Naive thymus-derived CD4-positive, alpha-beta T cell (primary cell): ENCODE measurements at regions not wholly inside any gene's neighbourhood (a gene's known extent, or its start where the extent isn't known, plus 50 kb on each side); places are given as distances from the start of the nearest gene placed in this dataset.

Experiments used
- ATAC-seq: fragments of 150-1000 bp; cut with Tn5 transposase; 2 replicates; pipeline ENCODE4 v1.10.0; 2021; ENCODE audit warnings: mild to moderate bottlenecking, moderate library complexity
- CTCF ChIA-PET: fragments of 350-600 bp; sonication (Branson Sonifier 250); formaldehyde crosslinking; loops from one replicate; lab custom pipeline; 2021; ENCODE audit warnings: antibody characterized with exemption; lab: Charles Lee
- POLR2A ChIA-PET: fragments of 350-600 bp; sonication (Branson Sonifier 250); formaldehyde crosslinking; loops from one replicate; lab custom pipeline; 2021; ENCODE audit warnings: antibody characterized with exemption, inconsistent platforms; lab: Charles Lee
- DNase-seq, 9 donors: peaks; one replicate each; pipeline versions ENCODE4 v3.0.0 to v3.0.0-alpha.2; 2020 to 2022; ENCODE audit warnings: mixed read lengths in 1 of 9
- H3K27ac ChIP-seq: one replicate; pipeline ENCODE4 v1.7.0; 2013; ENCODE audit warnings: mild to moderate bottlenecking, low read depth, low read length, moderate library complexity
- H3K27me3 ChIP-seq, 2 donors: one replicate each; pipeline ENCODE4 v1.7.0; 2013; ENCODE audit warnings: low read length in 2 of 2, mild to moderate bottlenecking in 2 of 2, moderate library complexity in 2 of 2; ENCODE audit not compliant: control insufficient read depth in 2 of 2, insufficient read depth in 2 of 2
- H3K36me3 ChIP-seq, 3 experiments: 1 replicate in 2 of 3; 2 replicates in 1 of 3; pipeline ENCODE4 v1.7.0; 2013; ENCODE audit warnings: low read length in 3 of 3, mild to moderate bottlenecking in 3 of 3, moderate library complexity in 1 of 3; ENCODE audit not compliant: insufficient read depth in 3 of 3, control insufficient read depth in 2 of 3
- H3K4me1 ChIP-seq, 2 donors: one replicate each; pipeline ENCODE4 v1.7.0; 2013; ENCODE audit warnings: low read length in 2 of 2, mild to moderate bottlenecking in 2 of 2, moderate library complexity in 1 of 2; ENCODE audit not compliant: control insufficient read depth in 2 of 2, insufficient read depth in 2 of 2
- H3K4me3 ChIP-seq: 2 replicates; pipeline ENCODE4 v1.7.0; 2013; ENCODE audit warnings: mild to moderate bottlenecking, low read length
- H3K9me3 ChIP-seq, 3 experiments: 1 replicate in 2 of 3; 2 replicates in 1 of 3; pipeline ENCODE4 v1.7.0; 2013; ENCODE audit warnings: low read length in 3 of 3; ENCODE audit not compliant: control insufficient read depth in 2 of 3
- H3K27ac Mint-ChIP-seq, 9 donors: one replicate each; pipeline ENCODE4 v1.8.0; 2020 to 2022; ENCODE audit warnings: mixed read lengths in 9 of 9, mild to moderate bottlenecking in 8 of 9, moderate library complexity in 5 of 9, inconsistent platforms in 2 of 9
- H3K27me3 Mint-ChIP-seq, 5 donors: one replicate each; pipeline ENCODE4 v1.8.0; 2021 to 2022; ENCODE audit warnings: mixed read lengths in 5 of 5, mild to moderate bottlenecking in 1 of 5
- H3K36me3 Mint-ChIP-seq, 5 donors: one replicate each; pipeline ENCODE4 v1.8.0; 2020 to 2022; ENCODE audit warnings: mixed read lengths in 5 of 5, mild to moderate bottlenecking in 3 of 5, inconsistent platforms in 1 of 5
- H3K4me1 Mint-ChIP-seq, 7 donors: one replicate each; pipeline ENCODE4 v1.8.0; 2020 to 2022; ENCODE audit warnings: mixed read lengths in 7 of 7, mild to moderate bottlenecking in 3 of 7, inconsistent platforms in 1 of 7
- H3K4me3 Mint-ChIP-seq, 10 donors: one replicate each; pipeline ENCODE4 v1.8.0; 2020 to 2022; ENCODE audit warnings: mild to moderate bottlenecking in 10 of 10, mixed read lengths in 10 of 10, moderate library complexity in 6 of 10, inconsistent platforms in 2 of 10
- H3K9me3 Mint-ChIP-seq, 11 donors: one replicate each; pipeline ENCODE4 v1.8.0; 2020 to 2022; ENCODE audit warnings: mixed read lengths in 11 of 11, mild to moderate bottlenecking in 4 of 11, inconsistent platforms in 1 of 11, moderate library complexity in 1 of 11
- intact Hi-C, 2 donors: fragments of 100-400 bp; cut with micrococcal nuclease; formaldehyde crosslinking; loops; one replicate each; pipeline ENCODE4 v1.15.1; 2023

- no peak overlapping the region for H3K4me3 ChIP-seq
- peaks cover 0 to 14% of the 10 kb centered on the region in 2 donors for H3K4me1 ChIP-seq
- Mint-ChIP-seq H3K27me3 (no peaks in the 10 kb centered on the region), H3K9me3 (peaks cover 0 to 14% (median 0%) of the 10 kb centered on the region in 11 donors), H3K27ac (peak overlapping the region; percentile 5 to 89 (median 79)), H3K36me3 (peaks cover 0 to 24% (median 3%) of the 10 kb centered on the region in 5 donors), H3K4me3 (peak overlapping the region in 7 of 10 donors; percentile 1 to 69 (median 42)), H3K4me1 (peaks cover 7 to 30% (median 29%) of the 10 kb centered on the region in 7 donors)
- ChIA-PET CTCF (no interaction called here), POLR2A (interaction anchor here (0.6 kb wide), 1 partner anchor 363 kb away, joined by 4 read pairs; no protein-coding TSS in a partner anchor)
- H3K9me3 ChIP-seq: no peaks in the 10 kb centered on the region
- intact Hi-C loops: loop anchor here (1.0 to 5.0 kb wide), 5 partner anchors 23 to 646 kb away; partner anchors contain the start of gene MLLT3 (in 1 of the 2)
- H3K36me3 ChIP-seq: no peaks in the 10 kb centered on the region
- peak in 8 of 9 donors; percentile 20 to 58 (median 39) for DNase-seq
- ATAC-seq: peak; percentile 63
- no peak overlapping the region for H3K27ac ChIP-seq
- H3K27me3 ChIP-seq: no peaks in the 10 kb centered on the region
Observed at GRCh38 chr9:19976226-19976625, 187.4 kb upstream of the SLC24A2 start.

DNA sequence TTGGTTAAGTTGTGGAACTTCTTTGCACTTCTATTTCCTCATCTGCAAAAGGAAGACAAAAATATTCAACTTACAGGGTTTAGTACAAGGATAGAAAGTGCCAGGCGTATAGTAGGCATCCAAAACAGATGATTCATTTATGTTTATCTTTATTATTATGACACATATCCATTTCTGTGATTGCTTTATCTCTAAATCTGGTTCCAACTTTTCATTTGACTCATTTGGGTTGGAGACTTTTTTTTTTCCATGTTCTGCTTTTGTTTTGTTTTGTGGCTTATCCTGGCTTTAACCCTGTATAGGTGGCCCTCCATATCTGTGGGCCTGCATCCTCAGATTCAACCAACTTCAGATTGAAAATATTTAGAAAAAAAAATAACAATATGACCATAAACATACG lies 186.7 kb upstream of the SLC24A2 start:
- H3K27me3 Mint-ChIP-seq: no peaks in the 10 kb centered on the region
- peaks cover 0 to 14% (median 0%) of the 10 kb centered on the region in 11 donors for H3K9me3 Mint-ChIP-seq
- Histone ChIP-seq H3K9me3 (no peaks in the 10 kb centered on the region), H3K4me3 (no peak overlapping the region), H3K27ac (no peak overlapping the region), H3K27me3 (no peaks in the 10 kb centered on the region), H3K36me3 (no peaks in the 10 kb centered on the region), H3K4me1 (peaks cover 0 to 14% of the 10 kb centered on the region in 2 donors)
- no peak for ATAC-seq
- H3K36me3 Mint-ChIP-seq: peaks cover 0 to 25% (median 3%) of the 10 kb centered on the region in 5 donors
- intact Hi-C loops: loop anchor here (5.0 kb wide), 2 partner anchors 42 to 232 kb away; no protein-coding TSS in a partner anchor
- CTCF ChIA-PET: no interaction called here
- no peak overlapping the region for H3K4me3 Mint-ChIP-seq
- peaks cover 7 to 30% (median 29%) of the 10 kb centered on the region in 7 donors for H3K4me1 Mint-ChIP-seq
- H3K27ac Mint-ChIP-seq: peak overlapping the region in 5 of 9 donors; percentile 29 to 85 (median 47)
- DNase-seq: no peak
- POLR2A ChIA-PET: interaction anchor here (0.6 kb wide), 1 partner anchor 363 kb away, joined by 4 read pairs; no protein-coding TSS in a partner anchor

- H3K9me3 Mint-ChIP-seq: peaks cover 0 to 6% (median 0%) of the 10 kb centered on the region in 11 donors
- ChIA-PET CTCF (interaction anchor here (0.6 to 1.0 kb wide), 2 partner anchors 55 to 972 kb away, joined by 3 to 4 read pairs; no protein-coding TSS in a partner anchor), POLR2A (no interaction called here)
- peaks cover 0 to 14% (median 6%) of the 10 kb centered on the region in 7 donors for H3K4me1 Mint-ChIP-seq
- H3K4me1 ChIP-seq: no peaks in the 10 kb centered on the region
- peaks cover 0 to 3% (median 0%) of the 10 kb centered on the region in 5 donors for H3K36me3 Mint-ChIP-seq
- H3K9me3 ChIP-seq: no peaks in the 10 kb centered on the region
- no peak overlapping the region for H3K27ac ChIP-seq
- no peaks in the 10 kb centered on the region for H3K27me3 Mint-ChIP-seq
- H3K4me3 ChIP-seq: no peak overlapping the region
- intact Hi-C loops: loop anchor here in 1 of 2 donors (5.0 kb wide), 1 partner anchor 653 kb away; the partner anchor contains the start of gene MLLT3
- H3K36me3 ChIP-seq: no peaks in the 10 kb centered on the region
- ATAC-seq (no peak), DNase-seq (no peak)
- no peak overlapping the region for H3K27ac Mint-ChIP-seq
- no peak overlapping the region for H3K4me3 Mint-ChIP-seq
- no peaks in the 10 kb centered on the region for H3K27me3 ChIP-seq
Observed at GRCh38 chr9:19969721-19970120, 180.9 kb upstream of the SLC24A2 start.

GRCh38 chr9:19967888-19968459 lies 179.1 kb upstream of the SLC24A2 start:
- Mint-ChIP-seq H3K4me1 (peaks cover 0 to 14% (median 6%) of the 10 kb centered on the region in 7 donors), H3K27ac (no peak overlapping the region), H3K36me3 (peaks cover 0 to 3% (median 0%) of the 10 kb centered on the region in 5 donors), H3K27me3 (no peaks in the 10 kb centered on the region), H3K4me3 (no peak overlapping the region), H3K9me3 (peaks cover 0 to 10% (median 0%) of the 10 kb centered on the region in 11 donors)
- Histone ChIP-seq H3K9me3 (no peaks in the 10 kb centered on the region), H3K36me3 (no peaks in the 10 kb centered on the region), H3K27ac (no peak overlapping the region), H3K27me3 (no peaks in the 10 kb centered on the region), H3K4me3 (no peak overlapping the region), H3K4me1 (no peaks in the 10 kb centered on the region)
- DNase-seq (no peak), ATAC-seq (no peak)
- intact Hi-C loops: loop anchor here in 1 of 2 donors (5.0 kb wide), 1 partner anchor 654 kb away; the partner anchor contains the start of gene MLLT3
- ChIA-PET POLR2A (no interaction called here), CTCF (interaction anchor here (0.6 kb wide), 1 partner anchor 289 kb away, joined by 3 read pairs; no protein-coding TSS in a partner anchor)

DNA sequence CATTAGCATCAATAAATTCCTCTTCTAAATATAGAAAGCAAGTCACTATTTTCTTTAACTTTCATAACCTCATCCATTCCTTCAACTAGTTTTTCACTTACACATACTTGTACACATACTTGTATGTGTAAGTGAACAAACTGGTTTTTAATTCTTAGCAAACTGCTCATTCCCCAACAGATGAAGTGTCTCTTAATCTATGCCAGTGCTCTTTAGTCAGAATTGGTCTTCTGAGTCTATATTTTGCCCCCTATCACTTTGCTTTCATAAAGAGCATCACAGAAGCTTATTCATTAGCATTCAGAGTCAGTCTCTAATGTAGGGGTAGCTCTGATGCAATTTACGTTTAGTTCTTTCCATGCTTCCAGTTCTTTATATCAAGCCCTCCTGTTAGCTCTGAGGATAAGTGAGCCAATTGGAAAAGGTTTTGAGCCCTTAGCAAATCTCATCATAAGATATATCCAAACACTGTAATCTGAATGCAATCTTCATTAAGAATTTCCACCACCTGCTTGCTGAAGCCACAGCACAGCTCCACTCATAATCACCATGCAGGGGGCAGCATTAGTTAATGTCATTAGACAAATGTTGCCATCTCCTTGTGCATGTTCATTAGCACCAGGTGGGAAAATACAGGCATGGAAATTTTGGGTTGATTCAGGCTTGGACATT lies 178.5 kb upstream of the SLC24A2 start:
- intact Hi-C loops: loop anchor here in 1 of 2 donors (5.0 kb wide), 1 partner anchor 655 kb away; the partner anchor contains the start of gene MLLT3
- Mint-ChIP-seq H3K4me3 (no peak overlapping the region), H3K36me3 (peaks cover 0 to 3% (median 0%) of the 10 kb centered on the region in 5 donors), H3K9me3 (peaks cover 0 to 10% (median 0%) of the 10 kb centered on the region in 11 donors), H3K27me3 (no peaks in the 10 kb centered on the region), H3K27ac (no peak overlapping the region), H3K4me1 (peaks cover 0 to 14% (median 6%) of the 10 kb centered on the region in 7 donors)
- DNase-seq: peak in 2 of 9 donors; percentile 5 to 9
- no peaks in the 10 kb centered on the region for H3K4me1 ChIP-seq
- no peak overlapping the region for H3K4me3 ChIP-seq
- POLR2A ChIA-PET: no interaction called here
- no peaks in the 10 kb centered on the region for H3K27me3 ChIP-seq
- H3K9me3 ChIP-seq: no peaks in the 10 kb centered on the region
- CTCF ChIA-PET: interaction anchor here (0.6 kb wide), 1 partner anchor 290 kb away, joined by 3 read pairs; no protein-coding TSS in a partner anchor
- no peak for ATAC-seq
- H3K36me3 ChIP-seq: no peaks in the 10 kb centered on the region
- H3K27ac ChIP-seq: no peak overlapping the region

- peaks cover 0 to 5% (median 2%) of the 10 kb centered on the region in 5 donors for H3K27me3 Mint-ChIP-seq
- peaks cover 0 to 14% (median 6%) of the 10 kb centered on the region in 7 donors for H3K4me1 Mint-ChIP-seq
- no peaks in the 10 kb centered on the region for H3K27me3 ChIP-seq
- no peak for ATAC-seq
- no peak overlapping the region for H3K27ac ChIP-seq
- H3K9me3 Mint-ChIP-seq: peaks cover 0 to 9% (median 2%) of the 10 kb centered on the region in 11 donors
- H3K9me3 ChIP-seq: no peaks in the 10 kb centered on the region
- H3K4me3 Mint-ChIP-seq: no peak overlapping the region
- CTCF ChIA-PET: no interaction called here
- H3K36me3 ChIP-seq: no peaks in the 10 kb centered on the region
- H3K36me3 Mint-ChIP-seq: peaks cover 0 to 2% (median 0%) of the 10 kb centered on the region in 5 donors
- DNase-seq: no peak
- no peak overlapping the region for H3K27ac Mint-ChIP-seq
- H3K4me3 ChIP-seq: no peak overlapping the region
- intact Hi-C loops: loop anchor here in 1 of 2 donors (5.0 kb wide), 1 partner anchor 657 kb away; the partner anchor contains the start of gene MLLT3
- no peaks in the 10 kb centered on the region for H3K4me1 ChIP-seq
- POLR2A ChIA-PET: interaction anchor here (1.3 kb wide), 1 partner anchor 12 kb away, joined by 5 read pairs; no protein-coding TSS in a partner anchor
Observed at GRCh38 chr9:19965336-19965735, 176.5 kb upstream of the SLC24A2 start.
